ENCODE measurements at regions not wholly inside any gene's neighbourhood (a gene's known extent, or its start where the extent isn't known, plus 50 kb on each side); places are given as distances from the start of the nearest gene placed in this dataset.

- Histone ChIP-seq H3K4me3 (ENCODE audit: low read depth, low read length) (no peak overlapping the region), H3K4me1 (ENCODE audit: control insufficient read depth, insufficient read depth, low read length) (no peaks in the 10 kb centered on the region), H3K27me3 (ENCODE audit: control insufficient read depth, insufficient read depth, low read length) (no peaks in the 10 kb centered on the region), H3K9me3 (ENCODE audit: control insufficient read depth, insufficient read depth, low read length) (no peaks in the 10 kb centered on the region), H3K9ac (ENCODE audit: low read depth, low read length) (no peak overlapping the region), H3K36me3 (ENCODE audit: control insufficient read depth, insufficient read depth, low read length) (no peaks in the 10 kb centered on the region)
Measured at GRCh38 chrX:39555431-39555830, 542.3 kb downstream of the BCOR start.

DNA sequence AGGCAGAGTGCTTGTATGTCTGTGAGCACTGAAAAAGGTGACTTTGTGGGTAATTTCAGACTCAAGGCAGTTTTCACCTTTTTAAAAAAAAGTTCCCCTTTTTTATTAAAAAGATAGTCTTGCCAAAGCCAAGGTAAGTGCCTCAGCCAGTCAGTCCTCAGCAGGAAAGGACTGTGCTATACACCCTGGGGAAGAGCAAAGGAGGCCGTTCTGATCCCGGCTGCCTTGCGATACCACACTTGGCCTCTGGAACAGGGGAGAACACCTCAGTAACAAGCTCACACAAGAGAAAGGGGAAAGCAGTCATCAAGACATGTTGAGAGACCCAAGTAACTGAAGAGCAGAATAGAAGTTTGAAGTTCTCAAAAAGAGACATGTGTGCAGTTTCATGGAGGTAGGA is 541.7 kb downstream of the BCOR start:
- no peaks in the 10 kb centered on the region for H3K4me1 ChIP-seq (ENCODE audit: control insufficient read depth, insufficient read depth, low read length)

DNA sequence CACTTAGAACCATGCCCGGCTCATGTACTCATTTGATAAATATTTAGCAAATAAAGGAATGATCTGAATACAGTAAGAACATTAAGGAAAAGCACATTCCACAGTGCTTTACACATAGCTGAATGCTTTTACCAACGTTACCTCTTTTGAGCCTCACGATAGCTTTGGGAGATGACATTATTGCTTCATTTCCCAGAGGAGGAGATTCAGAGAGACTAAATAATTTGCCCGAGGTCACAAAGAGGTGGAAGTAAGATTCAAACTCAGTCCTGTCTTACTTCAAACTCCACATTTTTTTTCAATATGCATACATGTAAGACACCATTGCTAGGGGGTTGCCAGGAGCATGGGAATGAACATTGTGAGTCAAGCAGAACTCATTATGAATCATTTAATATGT is 538.5 kb downstream of the BCOR start:
- Histone ChIP-seq H3K9me3 (ENCODE audit: control insufficient read depth, insufficient read depth, low read length) (no peaks in the 10 kb centered on the region), H3K4me1 (ENCODE audit: control insufficient read depth, insufficient read depth, low read length) (no peaks in the 10 kb centered on the region), H3K27me3 (ENCODE audit: control insufficient read depth, insufficient read depth, low read length) (no peaks in the 10 kb centered on the region), H3K36me3 (ENCODE audit: control insufficient read depth, insufficient read depth, low read length) (no peaks in the 10 kb centered on the region), H3K4me3 (ENCODE audit: low read depth, low read length) (no peak overlapping the region), H3K9ac (ENCODE audit: low read depth, low read length) (no peak overlapping the region)

More for the DNA sequence above, 541.7 kb downstream of the BCOR start:
- no peak overlapping the region for H3K9ac ChIP-seq (ENCODE audit: low read depth, low read length)
- H3K36me3 ChIP-seq (ENCODE audit: control insufficient read depth, insufficient read depth, low read length), result no peaks in the 10 kb centered on the region
- no peak overlapping the region for H3K4me3 ChIP-seq (ENCODE audit: low read depth, low read length)
- H3K27me3 ChIP-seq (ENCODE audit: control insufficient read depth, insufficient read depth, low read length), result no peaks in the 10 kb centered on the region
- no peaks in the 10 kb centered on the region for H3K9me3 ChIP-seq (ENCODE audit: control insufficient read depth, insufficient read depth, low read length)

DNA sequence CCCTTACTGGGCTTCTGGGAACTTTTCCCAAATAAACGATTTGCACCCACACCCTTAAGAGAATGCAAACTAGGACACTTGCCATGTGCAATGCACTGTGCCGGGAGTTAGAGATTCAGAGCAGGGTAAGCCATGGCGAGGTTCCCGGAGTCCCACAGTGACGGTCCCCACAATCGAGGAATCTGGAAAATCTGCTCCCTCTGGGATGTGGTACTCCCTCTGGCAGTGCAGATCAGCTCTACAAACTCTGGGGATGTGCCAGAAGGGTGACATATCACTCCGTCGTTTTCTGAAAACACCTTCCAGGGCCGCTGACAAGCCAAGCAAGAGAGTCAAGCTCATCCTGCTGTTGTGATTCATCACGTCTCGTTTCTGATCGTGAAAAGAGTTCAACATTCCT is 537.5 kb downstream of the BCOR start:
- Histone ChIP-seq H3K9me3 (ENCODE audit: control insufficient read depth, insufficient read depth, low read length) (no peaks in the 10 kb centered on the region), H3K27me3 (ENCODE audit: control insufficient read depth, insufficient read depth, low read length) (no peaks in the 10 kb centered on the region), H3K9ac (ENCODE audit: low read depth, low read length) (no peak overlapping the region), H3K36me3 (ENCODE audit: control insufficient read depth, insufficient read depth, low read length) (no peaks in the 10 kb centered on the region), H3K4me3 (ENCODE audit: low read depth, low read length) (no peak overlapping the region), H3K4me1 (ENCODE audit: control insufficient read depth, insufficient read depth, low read length) (no peaks in the 10 kb centered on the region)

- H3K36me3 ChIP-seq (ENCODE audit: control insufficient read depth, insufficient read depth, low read length), result no peaks in the 10 kb centered on the region
- no peaks in the 10 kb centered on the region for H3K27me3 ChIP-seq (ENCODE audit: control insufficient read depth, insufficient read depth, low read length)
- H3K9me3 ChIP-seq (ENCODE audit: control insufficient read depth, insufficient read depth, low read length), result no peaks in the 10 kb centered on the region
- H3K4me1 ChIP-seq (ENCODE audit: control insufficient read depth, insufficient read depth, low read length), result no peaks in the 10 kb centered on the region
- H3K9ac ChIP-seq (ENCODE audit: low read depth, low read length), result no peak overlapping the region
- H3K4me3 ChIP-seq (ENCODE audit: low read depth, low read length), result no peak overlapping the region
Measured at GRCh38 chrX:39563178-39563577, 534.6 kb downstream of the BCOR start.

DNA sequence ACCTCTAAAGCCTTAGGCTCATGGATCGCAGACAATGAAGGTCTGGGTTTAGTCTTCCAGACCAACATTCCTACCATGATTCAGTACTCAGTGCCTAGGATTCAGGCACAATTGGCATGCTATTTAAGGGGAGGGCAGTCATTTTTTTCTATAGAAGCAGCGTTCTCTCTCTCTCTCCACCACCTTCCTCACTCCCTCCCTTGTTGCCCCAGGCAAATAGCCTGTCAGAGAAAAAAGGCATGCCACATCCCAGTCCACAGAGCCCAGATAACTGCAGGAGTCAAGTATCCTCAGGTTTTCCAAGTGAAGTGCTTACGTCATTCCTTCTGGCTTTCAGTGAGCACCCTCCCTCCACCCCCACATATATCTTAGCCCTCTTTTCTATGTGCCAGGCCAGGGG is 533.0 kb downstream of the BCOR start:
- no peaks in the 10 kb centered on the region for H3K27me3 ChIP-seq (ENCODE audit: control insufficient read depth, insufficient read depth, low read length)
- no peak overlapping the region for H3K4me3 ChIP-seq (ENCODE audit: low read depth, low read length)
- H3K9ac ChIP-seq (ENCODE audit: low read depth, low read length), result no peak overlapping the region
- no peaks in the 10 kb centered on the region for H3K36me3 ChIP-seq (ENCODE audit: control insufficient read depth, insufficient read depth, low read length)
- no peaks in the 10 kb centered on the region for H3K4me1 ChIP-seq (ENCODE audit: control insufficient read depth, insufficient read depth, low read length)
- no peaks in the 10 kb centered on the region for H3K9me3 ChIP-seq (ENCODE audit: control insufficient read depth, insufficient read depth, low read length)

GRCh38 chrX:39574178-39574577 is 523.6 kb downstream of the BCOR start:
- Histone ChIP-seq H3K9me3 (ENCODE audit: control insufficient read depth, insufficient read depth, low read length) (no peaks in the 10 kb centered on the region), H3K4me3 (ENCODE audit: low read depth, low read length) (no peak overlapping the region), H3K36me3 (ENCODE audit: control insufficient read depth, insufficient read depth, low read length) (no peaks in the 10 kb centered on the region), H3K27me3 (ENCODE audit: control insufficient read depth, insufficient read depth, low read length) (no peaks in the 10 kb centered on the region), H3K9ac (ENCODE audit: low read depth, low read length) (no peak overlapping the region), H3K4me1 (ENCODE audit: control insufficient read depth, insufficient read depth, low read length) (no peaks in the 10 kb centered on the region)

DNA sequence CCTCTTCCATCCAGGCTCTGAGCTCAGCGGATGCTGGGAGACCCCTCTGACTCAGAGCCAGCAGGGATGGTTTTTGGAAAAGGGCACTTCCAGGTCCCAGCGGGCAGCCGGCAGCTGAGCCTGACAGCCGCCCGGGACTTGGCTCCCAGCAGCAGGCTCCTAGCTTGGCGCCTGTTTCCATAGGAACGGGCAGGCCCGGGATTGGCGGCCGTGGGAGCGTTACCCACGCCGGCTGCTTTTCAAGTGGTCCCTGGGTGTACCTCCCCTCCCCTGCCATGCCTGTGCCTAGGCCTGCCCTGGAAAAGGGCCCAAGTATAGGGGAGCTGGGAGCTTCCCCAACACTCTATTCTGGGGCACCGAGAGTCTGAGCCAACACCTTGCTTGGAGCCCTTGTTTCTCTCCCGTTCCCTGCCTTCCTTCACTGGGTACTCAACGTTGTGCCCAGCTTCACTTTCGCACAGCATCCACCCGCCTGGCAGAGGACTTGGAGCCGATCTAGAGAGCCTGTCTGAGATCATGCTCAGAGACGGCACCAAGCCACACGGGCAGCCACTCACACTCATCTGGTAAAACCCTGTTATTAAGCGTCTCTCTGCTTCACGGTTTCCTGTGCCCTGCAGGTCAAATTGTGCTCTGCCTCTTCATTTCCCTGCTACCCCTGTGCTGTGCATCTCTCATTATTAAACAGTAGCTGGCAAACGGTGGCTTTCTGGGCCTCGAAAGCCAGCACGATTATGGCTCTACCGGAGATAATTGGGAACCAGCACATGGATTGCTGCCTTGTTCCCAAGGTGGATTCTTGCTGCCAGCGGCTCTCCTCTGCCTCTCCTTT is 521.5 kb downstream of the BCOR start:
- H3K36me3 ChIP-seq (ENCODE audit: control insufficient read depth, insufficient read depth, low read length), result no peaks in the 10 kb centered on the region
- H3K9me3 ChIP-seq (ENCODE audit: control insufficient read depth, insufficient read depth, low read length), result no peaks in the 10 kb centered on the region
- no peaks in the 10 kb centered on the region for H3K4me1 ChIP-seq (ENCODE audit: control insufficient read depth, insufficient read depth, low read length)
- no peak overlapping the region for H3K4me3 ChIP-seq (ENCODE audit: low read depth, low read length)
- no peaks in the 10 kb centered on the region for H3K27me3 ChIP-seq (ENCODE audit: control insufficient read depth, insufficient read depth, low read length)
- H3K9ac ChIP-seq (ENCODE audit: low read depth, low read length), result no peak overlapping the region

DNA sequence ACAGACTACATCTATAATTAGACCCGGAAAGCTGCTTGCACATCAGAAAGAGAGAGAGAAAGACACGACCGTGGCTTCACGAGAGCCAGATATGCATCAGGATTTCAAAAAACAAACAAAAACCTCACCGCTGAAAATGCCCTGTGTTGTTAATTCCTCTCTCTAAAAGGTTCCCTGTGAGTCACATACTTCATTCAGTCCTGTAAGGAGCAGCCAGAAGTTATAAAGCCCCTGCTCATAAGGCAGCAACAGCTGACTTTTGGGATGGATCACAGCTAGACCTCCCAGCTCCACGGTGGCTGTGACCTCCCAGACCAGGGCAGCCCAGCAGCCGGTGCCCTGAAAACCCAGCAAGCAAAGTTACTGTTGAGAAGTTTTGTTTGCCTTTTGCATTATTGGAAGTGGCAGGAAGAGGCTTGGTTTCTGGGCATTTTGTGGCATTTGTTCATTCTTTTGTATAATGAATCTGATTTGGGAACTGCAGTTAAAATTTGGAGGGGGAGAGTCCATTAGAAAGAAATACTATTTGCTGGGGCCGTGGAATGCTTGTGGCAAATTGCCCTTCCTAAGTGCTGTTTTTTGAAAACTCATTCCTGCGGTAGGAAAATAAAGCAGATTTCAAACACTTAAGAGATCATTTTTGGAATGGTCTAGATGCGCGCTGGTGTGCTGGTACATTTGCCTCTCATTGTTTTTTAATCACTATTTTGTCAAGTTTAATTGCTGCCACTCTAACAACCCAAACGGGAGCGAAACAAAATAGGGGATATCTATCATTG is 520.4 kb downstream of the BCOR start:
- Histone ChIP-seq H3K4me3 (ENCODE audit: low read depth, low read length) (no peak overlapping the region), H3K9me3 (ENCODE audit: control insufficient read depth, insufficient read depth, low read length) (no peaks in the 10 kb centered on the region), H3K4me1 (ENCODE audit: control insufficient read depth, insufficient read depth, low read length) (no peaks in the 10 kb centered on the region), H3K9ac (ENCODE audit: low read depth, low read length) (no peak overlapping the region), H3K36me3 (ENCODE audit: control insufficient read depth, insufficient read depth, low read length) (no peaks in the 10 kb centered on the region), H3K27me3 (ENCODE audit: control insufficient read depth, insufficient read depth, low read length) (no peaks in the 10 kb centered on the region)

GRCh38 chrX:39577985-39578869 is 519.5 kb downstream of the BCOR start:
- Histone ChIP-seq H3K9ac (ENCODE audit: low read depth, low read length) (no peak overlapping the region), H3K9me3 (ENCODE audit: control insufficient read depth, insufficient read depth, low read length) (no peaks in the 10 kb centered on the region), H3K4me1 (ENCODE audit: control insufficient read depth, insufficient read depth, low read length) (no peaks in the 10 kb centered on the region), H3K4me3 (ENCODE audit: low read depth, low read length) (no peak overlapping the region), H3K36me3 (ENCODE audit: control insufficient read depth, insufficient read depth, low read length) (no peaks in the 10 kb centered on the region), H3K27me3 (ENCODE audit: control insufficient read depth, insufficient read depth, low read length) (no peaks in the 10 kb centered on the region)

- H3K9ac ChIP-seq (ENCODE audit: low read depth, low read length), result no peak overlapping the region
Measured at GRCh38 chrX:39580043-39580442, 517.7 kb downstream of the BCOR start.

More at GRCh38 chrX:39580043-39580442, 517.7 kb downstream of the BCOR start:
- H3K9me3 ChIP-seq (ENCODE audit: control insufficient read depth, insufficient read depth, low read length), result no peaks in the 10 kb centered on the region
- H3K27me3 ChIP-seq (ENCODE audit: control insufficient read depth, insufficient read depth, low read length), result no peaks in the 10 kb centered on the region
- H3K4me1 ChIP-seq (ENCODE audit: control insufficient read depth, insufficient read depth, low read length), result no peaks in the 10 kb centered on the region
- H3K4me3 ChIP-seq (ENCODE audit: low read depth, low read length), result no peak overlapping the region
- no peaks in the 10 kb centered on the region for H3K36me3 ChIP-seq (ENCODE audit: control insufficient read depth, insufficient read depth, low read length)
